ENCODE measurements at regions not wholly inside any gene's neighbourhood (a gene's known extent, or its start where the extent isn't known, plus 50 kb on each side); places are given as distances from the start of the nearest gene placed in this dataset. TPM values are rescaled to one million over a fixed set of nuclear protein-coding genes. Genes with fewer than 3 reads are reported as not detected.
"Not testable (repeated sequence)": the region's sequence is repeated elsewhere in the genome, so short reads cannot be mapped to it uniquely, and the experiment has no call there.

DNA sequence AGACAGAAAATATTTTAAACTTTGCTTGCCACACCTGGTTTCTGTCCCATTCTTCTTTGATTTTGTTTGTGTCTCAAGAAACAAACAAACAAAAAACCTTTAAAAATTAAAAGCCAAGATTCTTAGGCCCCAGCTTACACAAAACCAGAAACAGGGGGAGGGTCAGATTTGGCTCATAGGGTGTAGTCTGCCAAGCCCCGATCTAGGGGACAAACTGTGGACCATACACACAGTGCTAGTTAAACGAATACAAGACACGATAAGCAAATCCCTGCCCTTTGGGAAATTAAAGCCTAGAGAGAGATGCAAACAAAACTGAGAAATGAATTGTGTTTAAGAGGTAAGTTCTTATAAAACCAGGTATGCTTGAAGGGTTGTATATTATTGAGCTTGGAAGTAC, 181.7 kb downstream of the POTEB3 start:
- not testable (repeated sequence) for H3K4ac ChIP-seq (ENCODE audit: low read depth in 1 of 2, low read length in 2 of 2); H2AFZ ChIP-seq (ENCODE audit: low read depth, low read length); H4K91ac ChIP-seq (ENCODE audit: low read length); H3K18ac ChIP-seq (ENCODE audit: low read depth in 1 of 2, low read length in 2 of 2); H2BK12ac ChIP-seq (ENCODE audit: low read length in 2 of 2); H3K36me3 ChIP-seq (ENCODE audit: control insufficient read depth in 1 of 2, insufficient read depth in 2 of 2, low read depth in 1 of 2, low read length in 2 of 2); H3K4me3 ChIP-seq (ENCODE audit: insufficient read depth in 1 of 2, low read depth in 1 of 2, low read length in 2 of 2); H2BK15ac ChIP-seq (ENCODE audit: low read depth, poor library complexity, severe bottlenecking); H3K4me2 ChIP-seq (ENCODE audit: low read length, poor library complexity, severe bottlenecking); DNase-seq; H2AK5ac ChIP-seq (ENCODE audit: low read length, severe bottlenecking); H3K9me3 ChIP-seq (ENCODE audit: control insufficient read depth, low read length); H3K79me1 ChIP-seq (replicated peaks; ENCODE audit: low read length, poor library complexity, severe bottlenecking); H2BK5ac ChIP-seq (ENCODE audit: low read depth, low read length, poor library complexity, severe bottlenecking); H3K27me3 ChIP-seq (ENCODE audit: control insufficient read depth in 1 of 2, insufficient read depth in 1 of 2, low read length in 2 of 2); H2BK120ac ChIP-seq (ENCODE audit: low read depth, low read length); H3K4me1 ChIP-seq (ENCODE audit: control insufficient read depth, insufficient read depth, low read depth, low read length); H3K27ac ChIP-seq (ENCODE audit: low read length, poor library complexity, severe bottlenecking); H3K23ac ChIP-seq (ENCODE audit: low read length in 2 of 2); H4K8ac ChIP-seq (ENCODE audit: low read length); H3K9ac ChIP-seq (ENCODE audit: low read length); H3K14ac ChIP-seq (ENCODE audit: low read length in 2 of 2)
- 91% methylated on average over 3 of the region's 3 CpGs for WGBS

DNA sequence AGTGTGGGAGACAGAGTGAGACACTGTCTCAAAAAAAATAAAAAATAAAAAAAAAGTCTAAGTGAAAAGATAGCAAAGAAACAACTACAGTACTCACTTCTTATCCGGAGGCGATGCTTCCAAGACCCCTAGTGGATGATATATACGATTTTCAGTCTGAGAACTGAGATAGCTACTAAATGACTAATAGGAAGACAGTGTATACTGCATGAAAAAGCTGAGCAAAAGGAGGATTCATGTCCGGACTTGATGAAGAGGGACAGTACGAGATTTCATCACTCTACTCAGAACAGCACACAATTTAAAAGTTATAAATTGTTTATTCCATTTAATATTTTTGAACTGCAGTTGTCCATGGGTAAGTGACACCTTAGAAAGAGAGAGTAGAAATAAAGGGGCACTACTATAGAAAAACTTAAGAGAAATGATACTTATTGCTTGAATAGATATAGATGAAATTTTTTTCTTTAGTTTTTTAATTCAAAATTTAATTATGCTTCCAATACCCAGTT, 190.7 kb downstream of the POTEB3 start:
- H3K23ac ChIP-seq (ENCODE audit: low read length in 2 of 2); H4K91ac ChIP-seq (ENCODE audit: low read length); H3K9me3 ChIP-seq (ENCODE audit: control insufficient read depth, low read length); H2BK5ac ChIP-seq (ENCODE audit: low read depth, low read length, poor library complexity, severe bottlenecking); H3K4me3 ChIP-seq (ENCODE audit: insufficient read depth in 1 of 2, low read depth in 1 of 2, low read length in 2 of 2); H3K4me1 ChIP-seq (ENCODE audit: control insufficient read depth, insufficient read depth, low read depth, low read length); H2AFZ ChIP-seq (ENCODE audit: low read depth, low read length); H2BK120ac ChIP-seq (ENCODE audit: low read depth, low read length); H3K14ac ChIP-seq (ENCODE audit: low read length in 2 of 2); H3K4ac ChIP-seq (ENCODE audit: low read depth in 1 of 2, low read length in 2 of 2); H3K79me1 ChIP-seq (replicated peaks; ENCODE audit: low read length, poor library complexity, severe bottlenecking); H2AK5ac ChIP-seq (ENCODE audit: low read length, severe bottlenecking); H4K8ac ChIP-seq (ENCODE audit: low read length); DNase-seq; H3K18ac ChIP-seq (ENCODE audit: low read depth in 1 of 2, low read length in 2 of 2); H3K27me3 ChIP-seq (ENCODE audit: control insufficient read depth in 1 of 2, insufficient read depth in 1 of 2, low read length in 2 of 2); H3K9ac ChIP-seq (ENCODE audit: low read length); H2BK12ac ChIP-seq (ENCODE audit: low read length in 2 of 2); H3K27ac ChIP-seq (ENCODE audit: low read length, poor library complexity, severe bottlenecking); H3K36me3 ChIP-seq (ENCODE audit: control insufficient read depth in 1 of 2, insufficient read depth in 2 of 2, low read depth in 1 of 2, low read length in 2 of 2); H3K4me2 ChIP-seq (ENCODE audit: low read length, poor library complexity, severe bottlenecking); H2BK15ac ChIP-seq (ENCODE audit: low read depth, poor library complexity, severe bottlenecking): not testable (repeated sequence)
- whole genome bisulfite sequencing: no CpG with 5 or more reads among the region's 5 CpGs

Small RNA genes lying in the stretch of these regions (small RNA-seq; reads per million reads assigned to genes)
- gene RNU6-1235P (ENCODE audit: low read depth): not detected
